IMR-90 (cell line): ENCODE measurements at regions not wholly inside any gene's neighbourhood (a gene's known extent, or its start where the extent isn't known, plus 50 kb on each side); places are given as distances from the start of the nearest gene placed in this dataset.

Experiments
- ATAC-seq: fragments of 200-7000 bp; cut with Tn5 transposase; 2 replicates; pipeline ENCODE4 v1.9.1; 2020; ENCODE audit warnings: low read depth, mild to moderate bottlenecking, moderate library complexity
- BruUV-seq: library from RNA; stranded (reverse); fragments of 400-500 nt; replicated peaks from 2 replicates; lab custom pipeline; 2021; lab: Mats Ljungman, UMichigan
- CTCF ChIA-PET: fragments of 300-600 bp; formaldehyde crosslinking; extraction: SDS; loops from one replicate; lab custom pipeline; 2021; ENCODE audit warnings: antibody characterized with exemption; lab: Yijun Ruan, JAX
- POLR2A ChIA-PET: fragments of 300-600 bp; sonication (Branson Sonifier 250); formaldehyde crosslinking; loops from one replicate; lab custom pipeline; 2022; ENCODE audit warnings: antibody characterized with exemption; ENCODE audit not compliant: unreplicated experiment; lab: Charles Lee
- DNase-seq: peaks from one replicate; pipeline ENCODE4 v3.0.0; 2013
- H2AFZ ChIP-seq: replicated peaks from 2 replicates; pipeline ENCODE3; 2013; ENCODE audit warnings: low read length, mild to moderate bottlenecking; ENCODE audit not compliant: poor library complexity
- H2AK5ac ChIP-seq: 2 replicates; pipeline ENCODE4 v1.6.1; 2013; ENCODE audit warnings: low read depth, low read length, inconsistent platforms
- H2AK9ac ChIP-seq: replicated peaks from 2 replicates; pipeline ENCODE3; 2013; ENCODE audit warnings: mild to moderate bottlenecking, low read depth, low read length, moderate library complexity; ENCODE audit not compliant: poor library complexity
- H2BK120ac ChIP-seq: 2 replicates; pipeline ENCODE4 v1.6.1; 2013; ENCODE audit warnings: low read depth, low read length, inconsistent platforms
- H2BK15ac ChIP-seq: 3 replicates; pipeline ENCODE4 v1.6.1; 2013; ENCODE audit warnings: low read depth, low read length, inconsistent platforms
- H2BK20ac ChIP-seq: 2 replicates; pipeline ENCODE4 v1.6.1; 2013; ENCODE audit warnings: low read depth, mild to moderate bottlenecking, inconsistent platforms, low read length, moderate library complexity
- H2BK5ac ChIP-seq: 2 replicates; pipeline ENCODE4 v1.6.1; 2013; ENCODE audit warnings: mild to moderate bottlenecking, low read depth, low read length, inconsistent platforms; ENCODE audit not compliant: poor library complexity, severe bottlenecking
- H3K14ac ChIP-seq: replicated peaks from 2 replicates; pipeline ENCODE4 v1.6.1; 2013; ENCODE audit warnings: low read depth, low read length, inconsistent platforms
- H3K18ac ChIP-seq: 2 replicates; pipeline ENCODE4 v1.6.1; 2013; ENCODE audit warnings: low read depth, low read length, control low read depth
- H3K23ac ChIP-seq: 2 replicates; pipeline ENCODE4 v1.6.1; 2013; ENCODE audit warnings: low read depth, low read length, inconsistent platforms
- H3K27ac ChIP-seq: 2 replicates; pipeline ENCODE4 v1.5.1; 2013; ENCODE audit warnings: mild to moderate bottlenecking, control low read depth, low read length; ENCODE audit not compliant: insufficient read depth
- H3K27me3 ChIP-seq: 2 replicates; pipeline ENCODE4 v1.6.1; 2013; ENCODE audit warnings: low read length; ENCODE audit not compliant: control insufficient read depth, insufficient read depth
- H3K36me3 ChIP-seq: 2 replicates; pipeline ENCODE4 v1.6.1; 2013; ENCODE audit warnings: low read length, mixed read lengths; ENCODE audit not compliant: control insufficient read depth, insufficient read depth
- H3K4ac ChIP-seq: 2 replicates; pipeline ENCODE4 v1.6.1; 2013; ENCODE audit warnings: low read depth, low read length, inconsistent platforms
- H3K4me1 ChIP-seq: 2 replicates; pipeline ENCODE4 v1.6.1; 2013; ENCODE audit warnings: low read length, mixed read lengths; ENCODE audit not compliant: control insufficient read depth, insufficient read depth
- H3K4me2 ChIP-seq: 2 replicates; pipeline ENCODE4 v1.6.1; 2013; ENCODE audit warnings: low read depth, mild to moderate bottlenecking, control low read depth, low read length, moderate library complexity
- H3K4me3 ChIP-seq: 2 replicates; pipeline ENCODE4 v1.5.1; 2013; ENCODE audit warnings: low read depth, mild to moderate bottlenecking, control low read depth, low read length, moderate library complexity; ENCODE audit not compliant: insufficient read depth
- H3K56ac ChIP-seq: 2 replicates; pipeline ENCODE4 v1.6.1; 2013; ENCODE audit warnings: low read length, inconsistent platforms; ENCODE audit not compliant: insufficient read depth; ENCODE audit errors: extremely low read depth
- H3K79me1 ChIP-seq, 2 experiments: 2 replicates each; pipeline ENCODE4 v1.6.1; 2013; ENCODE audit warnings: low read length in 2 of 2, inconsistent platforms in 1 of 2, low read depth in 1 of 2
- H3K9ac ChIP-seq: 2 replicates; pipeline ENCODE4 v1.6.1; 2013; ENCODE audit warnings: low read depth, low read length, control low read depth
- H3K9me1 ChIP-seq: 2 replicates; pipeline ENCODE4 v1.6.1; 2013; ENCODE audit warnings: low read length, inconsistent platforms; ENCODE audit not compliant: insufficient read depth
- H3K9me3 ChIP-seq: 2 replicates; pipeline ENCODE4 v1.6.1; 2013; ENCODE audit warnings: low read length; ENCODE audit not compliant: control insufficient read depth, insufficient read depth
- H4K20me1 ChIP-seq: 2 replicates; pipeline ENCODE4 v1.6.1; 2013; ENCODE audit warnings: low read length, inconsistent platforms; ENCODE audit not compliant: insufficient read depth
- H4K5ac ChIP-seq: 2 replicates; pipeline ENCODE4 v1.6.1; 2013; ENCODE audit warnings: mild to moderate bottlenecking, low read depth, low read length, control low read depth
- H4K8ac ChIP-seq, 2 experiments: 2 replicates each; pipeline ENCODE4 v1.6.1; 2013; ENCODE audit warnings: low read depth in 2 of 2, low read length in 2 of 2, control low read depth in 1 of 2, inconsistent platforms in 1 of 2
- H4K91ac ChIP-seq: 2 replicates; pipeline ENCODE4 v1.6.1; 2013; ENCODE audit warnings: low read depth, low read length, inconsistent platforms; ENCODE audit not compliant: insufficient read depth
- BHLHE40 ChIP-seq: fragments of 150-350 bp; IDR thresholded peaks from 2 replicates; pipeline ENCODE4 v1.6.1; 2016; ENCODE audit warnings: mild to moderate bottlenecking, low read depth, low read length
- CEBPB ChIP-seq: IDR thresholded peaks from 2 replicates; pipeline ENCODE4 v1.6.1; 2012; ENCODE audit warnings: low read depth, low read length, improper control_type of control experiment
- CHD1 ChIP-seq: IDR thresholded peaks from 2 replicates; pipeline ENCODE4 v1.6.1; 2012; ENCODE audit warnings: low read depth, low read length, improper control_type of control experiment
- CTCF ChIP-seq: conservative IDR thresholded peaks from 2 replicates; pipeline ENCODE4 v1.5.1; 2012; ENCODE audit warnings: mild to moderate bottlenecking, low read depth, low read length, improper control_type of control experiment
- ELK1 ChIP-seq: fragments of 150-350 bp; IDR thresholded peaks from 2 replicates; pipeline ENCODE4 v1.6.1; 2016; ENCODE audit warnings: low read depth, mild to moderate bottlenecking, low read length, moderate library complexity, borderline replicate concordance
- FOS ChIP-seq: fragments of 150-350 bp; IDR thresholded peaks from 2 replicates; pipeline ENCODE4 v1.6.1; 2016; ENCODE audit warnings: low read depth, low read length
- MAFK ChIP-seq: IDR thresholded peaks from 2 replicates; pipeline ENCODE4 v1.6.1; 2012; ENCODE audit warnings: low read depth, low read length, improper control_type of control experiment
- NFE2L2 ChIP-seq: fragments of 150-350 bp; IDR thresholded peaks from 2 replicates; pipeline ENCODE4 v1.6.1; 2016; ENCODE audit warnings: low read depth, mild to moderate bottlenecking, low read length
- POLR2A ChIP-seq: IDR thresholded peaks from 2 replicates; pipeline ENCODE4 v1.6.1; 2012; ENCODE audit warnings: mild to moderate bottlenecking, low read depth, low read length
- RAD21 ChIP-seq: IDR thresholded peaks from 2 replicates; pipeline ENCODE4 v1.6.1; 2012; ENCODE audit warnings: low read length, improper control_type of control experiment
- RCOR1 ChIP-seq: IDR thresholded peaks from 2 replicates; pipeline ENCODE4 v1.6.1; 2012; ENCODE audit warnings: mild to moderate bottlenecking, low read length, improper control_type of control experiment; ENCODE audit not compliant: insufficient replicate concordance
- RFX5 ChIP-seq: IDR thresholded peaks from 2 replicates; pipeline ENCODE4 v1.8.0; 2012; ENCODE audit warnings: low read depth, mild to moderate bottlenecking, low read length, moderate library complexity
- SMC3 ChIP-seq: fragments of 150-350 bp; IDR thresholded peaks from 2 replicates; pipeline ENCODE4 v1.6.1; 2016; ENCODE audit warnings: low read depth, mild to moderate bottlenecking, antibody characterized with exemption, low read length, moderate library complexity
- USF2 ChIP-seq: fragments of 150-350 bp; IDR thresholded peaks from 2 replicates; pipeline ENCODE4 v1.6.1; 2017; ENCODE audit warnings: mild to moderate bottlenecking, antibody characterized with exemption, low read length, low read depth
- WGBS, 2 experiments: methylation state at CpG; one replicate each; pipeline versions ENCODE4 v1.1.5 to v1.1.7; 2013; ENCODE audit warnings: missing lambda C conversion rate in 2 of 2; ENCODE audit not compliant: insufficient read length in 1 of 2; ENCODE audit errors: extremely low coverage in 2 of 2; 5-methylcytosine and 5-hydroxymethylcytosine counted together
- dilution Hi-C: fragments of 300-500 bp; cut with HindIII; formaldehyde crosslinking; loops from one replicate; pipeline ENCODE4 v1.14.3; 2018; ENCODE audit warnings: low sequenced_read_pairs; ENCODE audit not compliant: unreplicated experiment
- in situ Hi-C: fragments of 300-500 bp; cut with MboI; formaldehyde crosslinking; loops from 3 replicates; pipeline ENCODE4 v1.14.3; 2019; ENCODE audit warnings: low sequenced_read_pairs, inconsistent platforms, mixed read lengths
- intact Hi-C: fragments of 100-400 bp; cut with micrococcal nuclease; formaldehyde crosslinking; loops from 2 replicates; pipeline ENCODE4 v1.10.0; 2022

GRCh38 chr21:22174746-22175145 lies 1176.5 kb downstream of the NCAM2 start:
- ChIA-PET POLR2A (no interaction called here), CTCF (no interaction called here)
- Histone ChIP-seq H4K91ac (no peak overlapping the region), H2BK5ac (no peak overlapping the region), H3K14ac (no peak overlapping the region), H3K56ac (no peak overlapping the region), H4K20me1 (no peaks in the 10 kb centered on the region), H3K9me1 (no peaks in the 10 kb centered on the region), H2AFZ (no peak overlapping the region), H3K4ac (no peak overlapping the region), H2AK9ac (no peak overlapping the region), H3K4me3 (no peak overlapping the region), H3K4me2 (no peak overlapping the region), H3K23ac (no peak overlapping the region), H3K27ac (no peak overlapping the region), H3K9me3 (peaks cover 19% of the 10 kb centered on the region), H3K27me3 (no peaks in the 10 kb centered on the region), H4K5ac (no peak overlapping the region), H2BK120ac (no peak overlapping the region), H3K18ac (no peak overlapping the region), H2BK20ac (no peak overlapping the region), H3K36me3 (no peaks in the 10 kb centered on the region), H3K79me1 (no peaks in the 10 kb centered on the region), H2AK5ac (no peak overlapping the region), H4K8ac (no peak overlapping the region), H3K9ac (no peak overlapping the region), H2BK15ac (no peak overlapping the region), H3K4me1 (no peaks in the 10 kb centered on the region)
- dilution Hi-C loops (no loop called here), in situ Hi-C loops (no loop called here), intact Hi-C loops (no loop called here)
- no TSS peak for BruUV-seq
- TF ChIP-seq FOS (no peak), RFX5 (no peak), RCOR1 (no peak), NFE2L2 (no peak), SMC3 (no peak), POLR2A (no peak), CTCF (no peak), CEBPB (no peak), RAD21 (no peak), CHD1 (no peak), BHLHE40 (no peak), MAFK (no peak), USF2 (no peak), ELK1 (no peak)
- ATAC-seq (no peak), DNase-seq (no peak)
- no CpG with 5 or more reads among the region's 1 CpG for WGBS, 2 experiments
